ENCODE measurements at regions not wholly inside any gene's neighbourhood (a gene's known extent, or its start where the extent isn't known, plus 50 kb on each side); places are given as distances from the start of the nearest gene placed in this dataset.
"Not testable (repeated sequence)": the region's sequence is repeated elsewhere in the genome, so short reads cannot be mapped to it uniquely, and the experiment has no call there.

DNA sequence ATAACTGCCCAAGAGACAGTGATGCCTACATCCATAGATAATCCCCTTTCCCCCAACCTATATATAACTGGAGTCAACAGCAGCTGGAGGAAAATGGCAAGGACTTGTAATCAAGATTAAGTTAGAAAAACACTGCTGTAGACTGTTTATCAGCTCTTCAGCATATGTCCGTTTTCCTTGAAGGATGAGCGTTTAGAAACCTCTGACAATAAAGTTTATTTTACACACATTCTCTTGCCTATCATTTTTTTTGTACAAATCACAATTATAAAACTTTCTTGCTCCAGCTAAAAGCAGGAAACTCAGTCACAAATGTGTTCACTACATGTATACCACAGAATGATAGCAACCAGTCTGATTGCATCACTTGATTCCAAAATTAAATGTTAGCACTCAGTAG lies 50.8 kb downstream of the PPIAL4G start:
- not testable (repeated sequence) for DNase-seq (ENCODE audit: low spot score)

DNA sequence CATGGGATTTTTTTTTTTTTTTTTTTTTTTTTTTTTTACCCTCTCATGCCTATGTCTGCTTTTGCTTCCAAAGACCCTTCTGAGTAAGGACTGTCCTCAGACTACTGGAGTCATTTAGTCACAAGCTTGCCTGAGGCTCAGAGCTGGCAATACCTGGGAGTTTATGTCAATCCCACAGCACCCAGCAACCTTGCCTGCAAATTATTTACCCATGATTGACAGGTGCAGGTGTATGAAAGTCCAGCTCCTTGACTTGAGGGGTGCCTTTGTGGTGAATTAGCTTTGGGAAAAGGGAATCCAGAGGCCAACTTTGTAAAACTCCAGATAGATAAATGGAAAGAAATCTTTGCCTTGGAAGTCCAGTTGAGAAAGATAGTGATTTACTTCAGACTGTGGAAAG lies 53.2 kb downstream of the PPIAL4G start:
- not testable (repeated sequence) for DNase-seq (ENCODE audit: low spot score)

DNA sequence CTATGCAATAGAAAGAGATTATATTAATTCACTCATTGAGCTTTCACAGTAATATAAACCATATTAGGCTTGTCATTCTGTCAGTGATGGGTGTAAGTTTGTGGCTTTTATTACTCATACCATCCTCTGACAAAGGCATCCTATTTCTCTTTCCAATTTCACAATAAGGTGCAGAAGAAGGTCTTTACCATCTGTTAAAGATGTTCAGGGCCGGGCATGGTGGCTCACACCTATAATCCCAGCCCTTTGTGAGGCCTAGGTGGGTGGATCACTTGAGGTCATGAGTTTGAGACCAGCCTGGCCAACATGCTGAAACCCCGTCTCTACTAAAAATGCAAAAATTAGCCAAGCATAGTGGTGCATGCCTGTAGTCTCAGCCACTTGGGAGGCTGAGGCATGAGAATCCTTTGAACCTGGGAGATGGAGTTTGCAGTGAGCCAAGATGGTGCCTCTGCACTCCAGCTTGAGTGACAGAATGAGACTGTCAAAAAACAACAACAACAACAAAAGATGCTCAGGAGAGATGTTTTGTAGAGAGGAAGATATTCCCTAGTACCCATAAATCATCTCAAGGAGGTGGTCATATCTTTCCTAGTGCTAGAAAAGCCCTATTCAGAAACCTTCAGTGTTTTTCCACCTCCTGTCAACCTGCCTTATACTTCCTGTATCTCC lies 56.0 kb downstream of the PPIAL4G start:
- DNase-seq (ENCODE audit: low spot score) = not testable (repeated sequence)

DNA sequence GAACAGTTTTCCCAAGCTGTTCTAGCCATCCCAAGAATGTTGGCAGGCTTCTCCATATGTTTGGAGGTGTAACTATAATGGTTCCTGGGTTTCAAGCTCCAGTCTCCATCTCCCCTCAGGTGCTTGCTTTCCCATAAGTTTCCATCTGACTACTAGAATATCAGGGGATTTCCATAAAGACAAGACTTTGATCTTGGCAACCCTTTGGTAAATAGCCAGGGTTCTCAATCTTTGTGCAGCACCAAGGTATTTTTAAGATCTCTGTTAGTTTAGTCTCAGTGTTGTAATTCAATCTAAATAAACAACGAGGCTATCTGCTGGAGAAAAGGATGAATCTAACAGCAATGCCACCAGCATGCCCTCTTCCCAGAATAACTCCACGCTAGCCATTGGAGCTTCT lies 56.7 kb downstream of the PPIAL4G start:
- DNase-seq (ENCODE audit: low spot score) = not testable (repeated sequence)

- not testable (repeated sequence) for DNase-seq (ENCODE audit: low spot score)
These were observed 58.7 kb downstream of the PPIAL4G start for GRCh38 chr1:148424143-148425003.

GRCh38 chr1:148422921-148423320 lies 60.2 kb downstream of the PPIAL4G start:
- not testable (repeated sequence) for DNase-seq (ENCODE audit: low spot score)

DNA sequence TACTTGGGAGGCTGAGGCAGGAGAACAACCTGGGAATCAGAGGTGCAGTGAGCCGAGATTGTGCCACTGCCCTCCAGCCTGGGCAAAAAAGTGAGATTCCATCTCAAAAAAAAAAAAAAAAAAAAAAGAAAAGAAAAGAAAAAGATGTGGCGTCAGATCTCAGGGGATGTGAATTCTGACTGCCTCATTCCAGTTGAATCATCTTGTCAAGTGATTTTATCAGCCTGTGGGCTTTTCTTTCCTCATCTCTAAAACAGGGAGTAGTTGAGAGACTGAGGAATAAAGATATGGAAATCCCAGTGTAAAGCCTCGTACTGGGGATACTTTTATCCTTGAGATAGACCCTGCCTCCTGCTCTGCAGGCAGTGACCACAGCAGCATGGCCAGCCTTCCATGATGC lies 65.9 kb downstream of the PPIAL4G start:
- not testable (repeated sequence) for DNase-seq (ENCODE audit: low spot score)

- not testable (repeated sequence) for DNase-seq (ENCODE audit: low spot score)
These were observed 69.7 kb downstream of the PPIAL4G start for GRCh38 chr1:148413385-148413784.

DNA sequence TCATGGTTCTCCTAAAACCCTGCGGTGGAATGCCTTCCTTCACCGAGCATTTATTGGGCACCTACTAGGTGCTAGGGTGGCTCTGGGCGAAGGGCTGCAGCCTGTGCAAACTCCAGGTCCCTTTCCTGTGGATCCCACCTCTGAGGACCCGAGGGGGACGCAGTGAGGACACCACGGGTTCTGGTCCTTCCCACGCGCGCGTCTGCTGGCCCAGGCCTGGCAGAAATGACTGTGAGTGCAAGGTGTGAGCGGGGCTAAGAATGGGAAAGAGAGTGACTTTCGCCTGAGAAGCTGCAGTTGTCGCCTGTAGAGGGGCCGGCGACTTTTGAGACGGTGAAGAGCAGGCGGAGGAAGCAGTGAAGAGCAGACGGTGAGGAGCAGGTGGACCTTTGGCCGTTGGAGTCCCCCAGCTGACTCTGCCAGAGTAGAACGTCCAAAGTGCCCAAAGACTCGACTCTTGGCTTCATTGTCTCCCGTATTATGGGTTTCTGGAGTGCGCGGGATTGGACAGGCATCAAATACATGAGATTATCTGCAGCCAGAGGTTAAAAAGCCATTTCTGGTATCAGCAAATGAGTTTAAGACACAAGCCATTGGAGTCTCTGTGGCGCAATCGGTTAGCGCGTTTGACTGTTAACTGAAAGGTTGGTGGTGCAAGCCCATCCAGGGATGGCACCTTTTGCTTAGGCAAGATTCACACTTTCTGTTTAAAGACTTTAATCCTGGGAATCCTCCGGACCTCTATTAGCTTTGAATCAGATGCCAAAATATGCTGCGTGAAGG lies 78.1 kb downstream of the PPIAL4G start:
- DNase-seq (ENCODE audit: low spot score) = not testable (repeated sequence)

DNA sequence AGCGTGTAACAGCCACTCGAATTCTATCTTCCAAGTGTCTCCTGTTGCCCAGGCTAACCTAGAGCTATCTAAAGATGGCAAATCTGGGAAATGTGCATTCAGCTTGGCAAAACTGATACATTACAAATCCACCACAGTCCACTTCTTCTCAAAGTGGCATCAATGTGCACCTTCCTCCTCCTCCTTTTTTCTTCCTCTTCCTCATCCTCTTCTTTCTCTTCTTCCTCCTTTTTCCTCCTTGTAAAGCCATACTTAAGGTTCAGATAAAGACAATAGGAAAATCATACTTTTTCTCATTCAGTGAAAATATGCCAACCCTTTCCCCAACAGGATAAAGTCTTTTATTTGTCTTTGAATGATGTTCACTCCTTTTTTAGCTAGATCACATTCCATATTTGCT lies 79.2 kb downstream of the PPIAL4G start:
- not testable (repeated sequence) for DNase-seq (ENCODE audit: low spot score)

GRCh38 chr1:148403085-148403456 lies 80.0 kb downstream of the PPIAL4G start:
- DNase-seq (ENCODE audit: low spot score) = not testable (repeated sequence)

- not testable (repeated sequence) for DNase-seq (ENCODE audit: low spot score)
These were observed 80.7 kb downstream of the PPIAL4G start for GRCh38 chr1:148402152-148403084.

DNA sequence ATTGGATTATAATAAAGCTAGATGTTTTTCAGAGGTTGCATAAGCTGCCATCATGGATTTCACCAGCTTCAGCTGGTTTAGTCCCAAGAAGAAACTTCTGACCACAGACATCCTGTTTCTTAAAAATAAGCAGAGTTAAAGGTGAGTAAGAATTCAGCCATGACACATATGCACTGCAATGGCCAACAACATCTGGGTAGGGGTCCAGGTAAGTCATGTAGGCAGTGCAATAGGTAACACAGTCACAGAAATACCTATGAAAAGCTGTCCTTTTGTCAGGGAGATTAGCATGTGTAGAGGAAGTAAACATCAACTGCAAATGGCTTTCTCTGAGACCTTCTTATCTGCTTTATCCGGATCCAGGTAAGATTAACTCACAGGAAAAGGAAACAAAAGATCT lies 85.6 kb downstream of the PPIAL4G start:
- DNase-seq (ENCODE audit: low spot score) = not testable (repeated sequence)

- DNase-seq (ENCODE audit: low spot score) = not testable (repeated sequence)
These were observed 90.6 kb downstream of the PPIAL4G start for GRCh38 chr1:148392505-148392904.

DNA sequence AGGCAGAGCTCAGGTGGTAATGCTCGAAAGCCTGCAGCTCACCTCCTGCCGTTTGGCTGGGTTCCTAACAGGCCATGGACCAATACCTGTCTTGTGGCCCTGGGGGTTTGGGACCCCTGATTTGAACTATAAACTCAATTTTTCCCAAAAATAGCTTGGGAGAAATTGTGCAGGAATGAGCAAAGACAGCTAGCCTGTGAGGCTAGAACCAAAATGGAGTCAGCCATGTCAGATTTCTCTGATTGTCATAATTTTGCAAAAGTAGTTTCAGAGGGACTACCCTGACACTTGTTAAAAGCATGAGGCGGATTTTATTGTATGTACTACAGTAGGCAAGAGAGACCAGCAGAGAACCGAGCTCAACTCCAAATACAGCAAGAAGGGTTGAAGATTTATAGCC lies 91.8 kb downstream of the PPIAL4G start:
- not testable (repeated sequence) for DNase-seq (ENCODE audit: low spot score)

- DNase-seq (ENCODE audit: low spot score) = no peak
These were observed 94.1 kb downstream of the PPIAL4G start for GRCh38 chr1:148389027-148389339.

- peak; percentile 81 for DNase-seq (ENCODE audit: low spot score)
These were observed 94.7 kb downstream of the PPIAL4G start for GRCh38 chr1:148388260-148389026.

DNA sequence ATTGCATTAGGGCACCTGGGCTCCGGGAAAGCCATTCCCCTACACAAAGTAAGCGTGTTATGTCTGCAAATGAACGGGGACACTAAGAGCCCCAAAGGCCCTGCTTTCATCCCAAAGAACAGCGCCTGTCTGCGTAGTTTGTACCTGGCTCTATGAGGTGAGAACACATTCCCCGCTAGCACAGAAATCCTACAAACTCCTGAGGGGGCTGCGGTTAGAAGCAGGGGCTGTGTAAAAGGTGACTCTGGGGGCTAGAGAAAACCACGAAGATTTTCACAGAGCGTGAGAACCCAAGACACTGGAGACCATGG lies 95.2 kb downstream of the PPIAL4G start:
- not testable (repeated sequence) for DNase-seq (ENCODE audit: low spot score)

- DNase-seq (ENCODE audit: low spot score) = not testable (repeated sequence)
These were observed 95.8 kb downstream of the PPIAL4G start for GRCh38 chr1:148387122-148387948.

DNA sequence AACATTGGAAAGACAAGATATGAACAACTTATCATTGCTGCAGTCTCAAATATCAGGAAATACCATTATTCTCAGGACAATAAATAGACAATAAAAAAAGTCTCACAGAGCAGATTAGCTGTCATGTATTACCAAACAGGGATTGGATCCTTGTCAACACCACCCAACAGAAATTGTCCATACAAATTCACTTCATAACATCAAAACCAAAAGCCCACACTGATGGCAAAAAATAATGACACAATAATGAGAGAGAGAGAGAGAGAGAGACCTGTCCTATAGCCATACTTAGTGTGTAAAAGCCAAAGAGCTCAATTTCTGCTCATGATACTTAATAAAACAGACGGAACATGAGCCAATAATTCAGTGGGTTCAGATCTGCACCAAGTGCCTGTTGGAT lies 96.5 kb downstream of the PPIAL4G start:
- no peak for DNase-seq (ENCODE audit: low spot score)

Data from HuH-7.5 (cell line).